Uterus (tissue), 2 donors: ENCODE measurements at regions not wholly inside any gene's neighbourhood (a gene's known extent, or its start where the extent isn't known, plus 50 kb on each side); places are given as distances from the start of the nearest gene placed in this dataset.

Experiments used
- CTCF ChIP-seq, 4 experiments: fragments of 200-600 bp in 2 of 4; fragments of 450-650 bp in 2 of 4; sonication (generic) in 2 of 4; IDR thresholded peaks; one replicate each; pipeline ENCODE4 v1.5.1; 2016 to 2019; ENCODE audit warnings: antibody characterized with exemption in 4 of 4, mild to moderate bottlenecking in 2 of 4, moderate library complexity in 1 of 4
- POLR2A ChIP-seq, 2 donors: fragments of 450-650 bp; IDR thresholded peaks; one replicate each; pipeline ENCODE4 v1.6.1; 2016; ENCODE audit warnings: antibody characterized with exemption in 2 of 2, mild to moderate bottlenecking in 1 of 2, moderate library complexity in 1 of 2

GRCh38 chr17:36777118-36777517, 160.2 kb upstream of the LHX1 start:
- TF ChIP-seq POLR2A (IDR thresholded peaks at IDR 0.05) (no peak), CTCF (IDR thresholded peaks at IDR 0.05) (no peak)
